ENCODE measurements at regions not wholly inside any gene's neighbourhood (a gene's known extent, or its start where the extent isn't known, plus 50 kb on each side); places are given as distances from the start of the nearest gene placed in this dataset.

DNA sequence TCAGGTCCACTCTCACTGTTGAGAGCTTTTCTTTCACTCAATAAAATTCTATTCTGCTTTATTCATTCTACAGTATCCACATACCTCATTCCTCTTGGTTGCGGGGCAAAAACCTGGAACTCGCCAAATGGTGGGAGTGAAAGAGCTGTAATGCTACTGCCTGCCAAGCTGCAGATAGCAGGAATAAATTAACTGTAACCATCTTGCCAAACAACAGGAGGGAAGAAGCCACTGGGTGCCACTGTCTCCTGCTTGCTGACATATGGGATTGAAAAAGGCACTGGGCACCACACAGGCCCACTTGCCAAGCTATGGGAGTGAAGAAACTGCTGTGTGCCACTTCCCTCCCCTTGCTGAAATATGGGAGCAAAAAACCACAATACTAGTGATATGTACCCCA lies 111.9 kb upstream of the CNTN1 start:
- H3K4me1 ChIP-seq, result no peaks in the 10 kb centered on the region
- 91 to 97% (median 95%) methylated on average over 2 of the region's 2 CpGs for WGBS, 5 donors
- H3K4me3 ChIP-seq, result no peak overlapping the region
- H3K9me3 ChIP-seq, result peaks cover 0 to 21% (median 10%) of the 10 kb centered on the region in 4 donors
- no peak overlapping the region for H3K27ac ChIP-seq
- H3K27me3 ChIP-seq, result no peaks in the 10 kb centered on the region
- intact Hi-C loops (cut with DNase I; ENCODE audit: low total_unique reads), result no loop called here
- no peaks in the 10 kb centered on the region for H3K36me3 ChIP-seq
- TF ChIP-seq POLR2A (IDR thresholded peaks at IDR 0.05) (no peak), POLR2AphosphoS5 (IDR thresholded peaks at IDR 0.05) (no peak), EP300 (IDR thresholded peaks at IDR 0.05) (no peak)
- TF ChIP-seq, protein P1, sequence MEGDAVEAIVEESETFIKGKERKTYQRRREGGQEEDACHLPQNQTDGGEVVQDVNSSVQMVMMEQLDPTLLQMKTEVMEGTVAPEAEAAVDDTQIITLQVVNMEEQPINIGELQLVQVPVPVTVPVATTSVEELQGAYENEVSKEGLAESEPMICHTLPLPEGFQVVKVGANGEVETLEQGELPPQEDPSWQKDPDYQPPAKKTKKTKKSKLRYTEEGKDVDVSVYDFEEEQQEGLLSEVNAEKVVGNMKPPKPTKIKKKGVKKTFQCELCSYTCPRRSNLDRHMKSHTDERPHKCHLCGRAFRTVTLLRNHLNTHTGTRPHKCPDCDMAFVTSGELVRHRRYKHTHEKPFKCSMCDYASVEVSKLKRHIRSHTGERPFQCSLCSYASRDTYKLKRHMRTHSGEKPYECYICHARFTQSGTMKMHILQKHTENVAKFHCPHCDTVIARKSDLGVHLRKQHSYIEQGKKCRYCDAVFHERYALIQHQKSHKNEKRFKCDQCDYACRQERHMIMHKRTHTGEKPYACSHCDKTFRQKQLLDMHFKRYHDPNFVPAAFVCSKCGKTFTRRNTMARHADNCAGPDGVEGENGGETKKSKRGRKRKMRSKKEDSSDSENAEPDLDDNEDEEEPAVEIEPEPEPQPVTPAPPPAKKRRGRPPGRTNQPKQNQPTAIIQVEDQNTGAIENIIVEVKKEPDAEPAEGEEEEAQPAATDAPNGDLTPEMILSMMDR (IDR thresholded peaks at IDR 0.05), result no peak
- DNase-seq, result no peak

DNA sequence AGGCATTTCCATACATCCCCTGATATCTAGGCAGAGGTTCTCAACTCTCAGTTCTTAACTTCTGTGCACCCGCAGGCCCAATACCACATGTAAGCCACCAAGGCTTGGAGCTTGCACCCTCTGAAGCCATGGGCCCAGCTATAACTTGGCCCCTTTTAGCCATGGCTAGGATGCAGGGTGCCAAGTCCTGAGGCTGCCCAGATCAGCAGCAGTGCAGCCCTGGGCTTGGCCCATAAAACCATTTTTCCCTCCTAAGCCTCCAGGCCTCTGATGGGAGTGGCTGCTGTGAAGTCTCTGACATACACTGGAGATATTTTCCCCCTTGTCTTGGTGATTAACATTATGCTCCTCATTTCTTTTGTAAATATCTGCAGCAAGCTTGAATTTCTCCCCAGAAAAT lies 110.3 kb upstream of the CNTN1 start:
- intact Hi-C loops (cut with DNase I; ENCODE audit: low total_unique reads), result no loop called here
- Histone ChIP-seq H3K4me1 (no peaks in the 10 kb centered on the region), H3K9me3 (peaks cover 0 to 21% (median 10%) of the 10 kb centered on the region in 4 donors), H3K36me3 (no peaks in the 10 kb centered on the region), H3K27me3 (no peaks in the 10 kb centered on the region), H3K4me3 (no peak overlapping the region), H3K27ac (no peak overlapping the region)
- DNase-seq, result no peak
- TF ChIP-seq, protein P1 (IDR thresholded peaks at IDR 0.05), result no peak
- TF ChIP-seq POLR2AphosphoS5 (IDR thresholded peaks at IDR 0.05), result no peak
- TF ChIP-seq EP300 (IDR thresholded peaks at IDR 0.05), result no peak
- TF ChIP-seq POLR2A (IDR thresholded peaks at IDR 0.05), result no peak
- 94 to 100% (median 96%) methylated on average over 1 of the region's 1 CpG for WGBS, 5 donors

DNA sequence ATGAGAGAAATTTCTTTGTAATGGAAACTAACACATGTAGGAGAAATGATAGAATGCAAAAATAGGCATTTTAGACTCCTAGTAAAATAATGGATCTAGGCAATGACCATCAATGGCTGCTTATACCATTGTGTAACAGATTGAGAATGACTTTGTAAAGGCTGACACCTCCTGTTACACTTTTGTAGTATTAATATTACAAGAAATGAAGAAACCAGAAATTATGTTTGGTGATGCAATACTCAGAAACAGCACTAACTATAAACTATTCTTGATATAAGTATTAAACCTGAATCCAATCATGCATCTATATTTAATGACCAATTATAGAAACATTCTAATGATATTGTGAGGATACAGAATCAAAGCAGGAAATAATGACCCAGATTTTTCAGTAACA lies 108.5 kb upstream of the CNTN1 start:
- Histone ChIP-seq H3K4me1 (no peaks in the 10 kb centered on the region), H3K9me3 (peaks cover 0 to 21% (median 10%) of the 10 kb centered on the region in 4 donors), H3K27ac (no peak overlapping the region), H3K36me3 (no peaks in the 10 kb centered on the region), H3K27me3 (no peaks in the 10 kb centered on the region), H3K4me3 (no peak overlapping the region)
- TF ChIP-seq, protein P1 (IDR thresholded peaks at IDR 0.05), result no peak
- TF ChIP-seq POLR2A (IDR thresholded peaks at IDR 0.05), result no peak
- no peak for TF ChIP-seq POLR2AphosphoS5 (IDR thresholded peaks at IDR 0.05)
- no peak for DNase-seq
- intact Hi-C loops (cut with DNase I; ENCODE audit: low total_unique reads), result no loop called here

DNA sequence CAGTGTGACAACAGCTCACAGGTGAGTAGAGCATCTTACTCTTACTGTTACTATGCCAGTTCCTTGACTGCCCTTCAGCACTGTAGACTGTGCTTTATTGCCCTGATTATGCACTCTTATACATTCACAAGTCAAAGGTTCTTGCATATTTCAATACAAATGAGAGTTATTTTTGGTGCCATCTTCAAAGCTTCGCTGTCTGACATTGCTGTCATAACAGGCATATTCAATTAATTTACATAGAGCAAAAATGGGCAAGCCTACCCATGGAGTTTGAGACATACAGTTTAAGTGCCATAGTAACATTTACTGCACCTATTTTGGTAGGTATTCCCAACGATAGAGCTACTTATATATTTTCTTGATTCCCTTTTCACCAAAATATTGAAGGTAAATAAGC lies 107.5 kb upstream of the CNTN1 start:
- H3K4me3 ChIP-seq, result no peak overlapping the region
- peaks cover 0 to 30% (median 19%) of the 10 kb centered on the region in 4 donors for H3K9me3 ChIP-seq
- no peak for DNase-seq
- intact Hi-C loops (cut with DNase I; ENCODE audit: low total_unique reads), result no loop called here
- 45 to 80% (median 64%) methylated on average over 2 of the region's 2 CpGs for WGBS, 5 donors
- H3K36me3 ChIP-seq, result no peaks in the 10 kb centered on the region
- no peaks in the 10 kb centered on the region for H3K4me1 ChIP-seq
- no peaks in the 10 kb centered on the region for H3K27me3 ChIP-seq
- no peak for TF ChIP-seq POLR2AphosphoS5 (IDR thresholded peaks at IDR 0.05)
- TF ChIP-seq, protein P1 (IDR thresholded peaks at IDR 0.05), result no peak
- no peak for TF ChIP-seq POLR2A (IDR thresholded peaks at IDR 0.05)
- no peak for TF ChIP-seq EP300 (IDR thresholded peaks at IDR 0.05)
- H3K27ac ChIP-seq, result no peak overlapping the region

Data from stomach (tissue), 8 donors.